C4-2B (cell line): ENCODE measurements at regions not wholly inside any gene's neighbourhood (a gene's known extent, or its start where the extent isn't known, plus 50 kb on each side); places are given as distances from the start of the nearest gene placed in this dataset.

Experiments used
- H3K27ac ChIP-seq: fragments of 450-650 bp; 2 replicates; pipeline ENCODE4 v1.5.1; 2017
- ZFX ChIP-seq: fragments of 450-650 bp; IDR thresholded peaks from 2 replicates; pipeline ENCODE4 v1.6.1; 2017
- TF ChIP-seq, protein P1 (sequence below): fragments of 450-650 bp; conservative IDR thresholded peaks from 2 replicates; pipeline ENCODE4 v1.5.1; 2017; ENCODE audit warnings: mild to moderate bottlenecking

DNA sequence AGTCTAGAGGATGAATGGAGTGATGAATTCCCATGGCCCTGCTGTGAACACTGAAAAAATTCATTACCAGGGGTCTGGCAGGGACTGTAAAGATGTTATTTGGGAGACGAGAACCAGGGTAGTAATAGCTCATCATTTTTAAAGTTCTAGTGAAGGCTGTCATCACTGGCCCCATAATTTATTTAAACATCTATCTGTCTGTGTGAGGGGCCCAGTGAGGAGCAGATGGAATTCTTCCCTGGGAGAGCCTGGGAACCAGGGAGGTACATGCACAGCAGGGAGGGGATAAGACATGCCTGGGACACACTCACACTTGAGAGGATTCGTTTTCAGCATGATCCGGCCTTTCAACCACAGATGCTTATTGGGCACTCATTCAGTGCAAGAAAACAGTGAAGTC lies 162.0 kb downstream of the PDGFRA start:
- TF ChIP-seq, protein P1, sequence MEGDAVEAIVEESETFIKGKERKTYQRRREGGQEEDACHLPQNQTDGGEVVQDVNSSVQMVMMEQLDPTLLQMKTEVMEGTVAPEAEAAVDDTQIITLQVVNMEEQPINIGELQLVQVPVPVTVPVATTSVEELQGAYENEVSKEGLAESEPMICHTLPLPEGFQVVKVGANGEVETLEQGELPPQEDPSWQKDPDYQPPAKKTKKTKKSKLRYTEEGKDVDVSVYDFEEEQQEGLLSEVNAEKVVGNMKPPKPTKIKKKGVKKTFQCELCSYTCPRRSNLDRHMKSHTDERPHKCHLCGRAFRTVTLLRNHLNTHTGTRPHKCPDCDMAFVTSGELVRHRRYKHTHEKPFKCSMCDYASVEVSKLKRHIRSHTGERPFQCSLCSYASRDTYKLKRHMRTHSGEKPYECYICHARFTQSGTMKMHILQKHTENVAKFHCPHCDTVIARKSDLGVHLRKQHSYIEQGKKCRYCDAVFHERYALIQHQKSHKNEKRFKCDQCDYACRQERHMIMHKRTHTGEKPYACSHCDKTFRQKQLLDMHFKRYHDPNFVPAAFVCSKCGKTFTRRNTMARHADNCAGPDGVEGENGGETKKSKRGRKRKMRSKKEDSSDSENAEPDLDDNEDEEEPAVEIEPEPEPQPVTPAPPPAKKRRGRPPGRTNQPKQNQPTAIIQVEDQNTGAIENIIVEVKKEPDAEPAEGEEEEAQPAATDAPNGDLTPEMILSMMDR: no peak
- TF ChIP-seq ZFX: no peak
- H3K27ac ChIP-seq: no peak overlapping the region

DNA sequence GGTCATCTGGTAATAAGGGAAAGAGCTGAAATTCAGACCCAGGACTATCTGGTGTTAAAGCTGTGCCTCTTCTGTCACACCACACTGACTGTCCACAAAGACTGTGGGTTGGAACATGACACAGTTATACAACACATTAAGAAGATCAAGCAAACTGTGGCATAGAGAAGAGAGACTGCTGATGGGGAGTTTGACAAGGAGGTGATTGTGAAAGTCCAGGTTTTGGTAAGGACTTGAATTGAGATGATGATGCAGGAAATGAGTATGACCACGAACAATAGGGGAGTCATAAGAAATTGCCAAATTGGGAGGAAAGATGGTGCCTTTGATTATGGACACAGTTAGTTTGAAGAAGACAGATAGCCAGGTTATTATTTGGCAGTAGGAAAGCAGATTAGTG lies 163.4 kb downstream of the PDGFRA start:
- no peak for TF ChIP-seq ZFX
- TF ChIP-seq, protein P1: no peak
- no peak overlapping the region for H3K27ac ChIP-seq

DNA sequence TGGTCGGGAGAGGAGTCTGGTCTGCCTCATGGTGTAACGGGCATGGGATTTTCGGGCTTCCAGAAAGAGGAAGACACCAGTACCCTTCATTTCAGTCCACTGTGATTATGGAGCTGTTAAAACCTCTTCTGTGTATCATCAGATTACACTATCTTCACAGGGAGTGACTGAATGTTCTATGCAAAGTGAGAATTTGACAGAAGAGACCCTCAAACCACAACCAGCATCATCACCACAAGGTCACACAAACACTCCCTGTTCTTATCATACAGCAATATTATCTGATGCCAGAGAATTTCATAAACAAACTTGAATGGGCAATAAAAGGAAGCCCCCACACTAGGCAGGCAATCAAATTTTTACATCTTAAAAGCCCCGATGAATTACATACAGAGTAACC lies 164.2 kb downstream of the PDGFRA start:
- H3K27ac ChIP-seq: no peak overlapping the region
- TF ChIP-seq ZFX: no peak
- TF ChIP-seq, protein P1: no peak

- TF ChIP-seq ZFX: no peak
- no peak overlapping the region for H3K27ac ChIP-seq
Measured at GRCh38 chr4:54395013-54395527, 166.0 kb downstream of the PDGFRA start.

GRCh38 chr4:54400188-54400587 lies 171.1 kb downstream of the PDGFRA start:
- no peak overlapping the region for H3K27ac ChIP-seq
- TF ChIP-seq, protein P1: no peak
- no peak for TF ChIP-seq ZFX

DNA sequence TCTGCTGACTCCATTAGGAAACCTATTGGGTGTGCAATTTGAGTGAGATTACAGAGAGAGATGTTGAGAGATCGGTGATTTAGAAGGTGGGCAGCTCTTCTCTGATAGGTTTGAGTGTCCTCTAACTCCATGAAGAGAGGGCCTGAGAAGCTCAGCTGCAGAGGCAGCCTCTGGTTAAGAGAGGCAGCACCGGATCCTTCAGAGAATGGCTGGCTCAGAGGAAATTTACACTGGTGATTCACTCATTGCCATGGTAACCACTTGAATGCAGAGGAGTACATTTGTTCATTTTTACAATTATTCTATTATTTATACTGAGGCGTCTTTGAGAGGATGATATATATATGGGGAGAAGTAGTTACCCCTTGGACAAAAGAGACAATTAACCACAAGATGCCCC lies 171.7 kb downstream of the PDGFRA start:
- TF ChIP-seq ZFX: no peak
- TF ChIP-seq, protein P1: no peak
- H3K27ac ChIP-seq: no peak overlapping the region

- TF ChIP-seq ZFX: no peak
- TF ChIP-seq, protein P1: no peak
- no peak overlapping the region for H3K27ac ChIP-seq
Measured at GRCh38 chr4:54402880-54403480, 173.9 kb downstream of the PDGFRA start.
